ENCODE measurements at regions not wholly inside any gene's neighbourhood (a gene's known extent, or its start where the extent isn't known, plus 50 kb on each side); places are given as distances from the start of the nearest gene placed in this dataset.

DNA sequence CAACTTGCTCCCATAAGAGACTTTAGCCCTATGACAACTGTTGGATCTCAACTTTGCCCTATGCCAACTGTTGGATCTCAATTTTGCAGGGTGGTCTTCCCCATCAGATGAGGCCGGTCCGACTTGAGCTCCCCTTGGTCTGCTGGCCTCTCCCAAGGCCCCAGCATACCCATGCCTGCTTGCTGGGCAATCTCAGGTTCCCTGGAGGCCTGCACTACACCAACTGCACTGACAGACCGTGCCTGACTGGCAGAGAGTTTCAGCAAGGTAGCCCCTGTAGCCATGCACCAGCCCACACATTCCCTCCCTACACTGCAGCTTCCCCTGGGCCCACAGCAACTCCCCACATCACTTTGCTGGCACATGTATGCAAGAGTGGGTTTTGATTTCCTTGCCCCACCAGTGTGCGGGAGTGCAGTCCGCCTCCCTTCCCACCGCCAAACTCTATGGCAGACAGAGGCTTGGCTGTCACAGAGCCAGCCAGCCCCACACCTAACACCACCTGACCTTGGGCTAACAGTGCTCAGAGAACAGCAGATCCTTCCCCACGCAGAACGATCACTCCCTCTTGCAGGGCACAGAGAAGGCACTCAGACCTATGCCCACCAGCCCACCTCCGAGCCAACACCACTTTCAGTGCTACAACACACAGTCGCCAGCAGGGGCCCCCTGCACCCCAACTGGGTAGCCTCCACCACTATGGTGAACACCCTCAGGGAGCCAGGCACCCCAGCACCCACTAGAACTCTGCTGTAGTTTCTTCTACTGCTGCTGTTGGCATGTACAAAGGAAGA lies 279.9 kb upstream of the COX7C start:
- ChIA-PET RAD21 (ENCODE audit: unreplicated experiment) (no interaction called here), POLR2A (no interaction called here), SMC1A (ENCODE audit: uncharacterized antibody, unreplicated experiment) (no interaction called here), CTCF (no interaction called here)
- Histone ChIP-seq H3K36me3 (ENCODE audit: control insufficient read depth in 2 of 2, insufficient read depth in 2 of 2, low read length in 1 of 2) (no peaks in the 10 kb centered on the region), H3K79me2 (ENCODE audit: control insufficient read depth, insufficient read depth, low read length) (no peaks in the 10 kb centered on the region), H3K4me1 (ENCODE audit: control insufficient read depth, insufficient read depth, low read length) (no peaks in the 10 kb centered on the region), H2AFZ (ENCODE audit: control insufficient read depth, low read depth, low read length) (no peak overlapping the region), H4K20me1 (ENCODE audit: control insufficient read depth, insufficient read depth) (no peaks in the 10 kb centered on the region), H3K4me2 (ENCODE audit: control insufficient read depth, insufficient read depth) (no peak overlapping the region), H3K4me3 (no peak overlapping the region), H3K27me3 (replicated peaks in 1 of 2; ENCODE audit: control insufficient read depth in 2 of 2, insufficient read depth in 2 of 2, low read length in 1 of 2) (no peaks in the 10 kb centered on the region; a peak in 1 of 4 replicates), H3K9ac (ENCODE audit: control insufficient read depth, insufficient read depth, low read length) (no peak overlapping the region), H3K9me3 (replicated peaks; ENCODE audit: control insufficient read depth, insufficient read depth, low read length) (no peaks in the 10 kb centered on the region), H3K27ac (ENCODE audit: control insufficient read depth, insufficient read depth) (no peak overlapping the region)
- FAIRE-seq (no peak), DNase-seq (ENCODE audit: low read depth, low spot score) (no peak), ATAC-seq (peak; percentile 77)
- no TSS peak for BruUV-seq (replicated peaks)
- no peak for TF ChIP-seq CREM (IDR thresholded peaks at IDR 0.05; ENCODE audit: low read depth)
- TF ChIP-seq MEF2B (IDR thresholded peaks at IDR 0.05; ENCODE audit: partially characterized antibody, poor library complexity, severe bottlenecking) = no peak
- no peak for TF ChIP-seq BMI1 (IDR thresholded peaks at IDR 0.05; ENCODE audit: borderline replicate concordance)
- TF ChIP-seq, protein P1, sequence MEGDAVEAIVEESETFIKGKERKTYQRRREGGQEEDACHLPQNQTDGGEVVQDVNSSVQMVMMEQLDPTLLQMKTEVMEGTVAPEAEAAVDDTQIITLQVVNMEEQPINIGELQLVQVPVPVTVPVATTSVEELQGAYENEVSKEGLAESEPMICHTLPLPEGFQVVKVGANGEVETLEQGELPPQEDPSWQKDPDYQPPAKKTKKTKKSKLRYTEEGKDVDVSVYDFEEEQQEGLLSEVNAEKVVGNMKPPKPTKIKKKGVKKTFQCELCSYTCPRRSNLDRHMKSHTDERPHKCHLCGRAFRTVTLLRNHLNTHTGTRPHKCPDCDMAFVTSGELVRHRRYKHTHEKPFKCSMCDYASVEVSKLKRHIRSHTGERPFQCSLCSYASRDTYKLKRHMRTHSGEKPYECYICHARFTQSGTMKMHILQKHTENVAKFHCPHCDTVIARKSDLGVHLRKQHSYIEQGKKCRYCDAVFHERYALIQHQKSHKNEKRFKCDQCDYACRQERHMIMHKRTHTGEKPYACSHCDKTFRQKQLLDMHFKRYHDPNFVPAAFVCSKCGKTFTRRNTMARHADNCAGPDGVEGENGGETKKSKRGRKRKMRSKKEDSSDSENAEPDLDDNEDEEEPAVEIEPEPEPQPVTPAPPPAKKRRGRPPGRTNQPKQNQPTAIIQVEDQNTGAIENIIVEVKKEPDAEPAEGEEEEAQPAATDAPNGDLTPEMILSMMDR (IDR thresholded peaks at IDR 0.05 in 2 of 3, conservative IDR thresholded peaks at IDR 0.05 in 1 of 3; ENCODE audit: control insufficient read depth in 2 of 3, extremely low read depth in 1 of 3, insufficient read depth in 1 of 3, low read depth in 3 of 3, low read length in 3 of 3) = 0 out of 6 replicates have a peak, but pooled peaks have one; percentile 3 to 11 (median 3)
- in situ Hi-C loops (cut with MboI) (no loop called here), intact Hi-C loops (cut with micrococcal nuclease; ENCODE audit: unreplicated experiment) (loop anchor here (10.0 kb wide), 1 partner anchor 347 kb away; no protein-coding TSS in a partner anchor)
- WGBS (ENCODE audit: insufficient coverage, insufficient replicate concordance, low lambda C conversion rate, missing lambda C conversion rate) = 35% methylated on average over 10 of the region's 10 CpGs
